Right atrium auricular region (tissue), 2 donors: ENCODE measurements at regions not wholly inside any gene's neighbourhood (a gene's known extent, or its start where the extent isn't known, plus 50 kb on each side); places are given as distances from the start of the nearest gene placed in this dataset.

Experiments used
- DNase-seq: peaks from one replicate; pipeline ENCODE4 v3.0.0-alpha.2; 2019; ENCODE audit warnings: low spot score
- H3K27ac ChIP-seq, 2 donors: fragments of 200-600 bp; sonication (generic); 1 replicate in 1 of 2; 2 replicates in 1 of 2; pipeline ENCODE4 v1.5.1; 2016 to 2019
- H3K27me3 ChIP-seq, 2 donors: fragments of 200-600 bp; sonication (generic); one replicate each; pipeline versions ENCODE4 v1.5.1 to v1.6.0; 2017 to 2019
- H3K36me3 ChIP-seq: fragments of 200-600 bp; sonication (generic); one replicate; pipeline ENCODE4 v1.5.1; 2016
- H3K4me1 ChIP-seq, 2 donors: fragments of 200-600 bp; sonication (generic); one replicate each; pipeline versions ENCODE4 v1.5.1 to v1.6.0; 2017 to 2019
- H3K4me3 ChIP-seq, 2 donors: fragments of 200-600 bp; sonication (generic); 1 replicate in 1 of 2; 2 replicates in 1 of 2; pipeline ENCODE4 v1.5.1; 2017 to 2019; ENCODE audit warnings: mild to moderate bottlenecking in 1 of 2, moderate library complexity in 1 of 2
- H3K9me3 ChIP-seq, 2 donors: fragments of 200-600 bp; sonication (generic); one replicate each; pipeline ENCODE4 v1.5.1; 2019
- TF ChIP-seq, protein P1 (sequence below), 2 donors: fragments of 200-600 bp; sonication (generic); IDR thresholded peaks; one replicate each; pipeline ENCODE4 v1.5.1; 2019; ENCODE audit warnings: antibody characterized with exemption in 2 of 2

DNA sequence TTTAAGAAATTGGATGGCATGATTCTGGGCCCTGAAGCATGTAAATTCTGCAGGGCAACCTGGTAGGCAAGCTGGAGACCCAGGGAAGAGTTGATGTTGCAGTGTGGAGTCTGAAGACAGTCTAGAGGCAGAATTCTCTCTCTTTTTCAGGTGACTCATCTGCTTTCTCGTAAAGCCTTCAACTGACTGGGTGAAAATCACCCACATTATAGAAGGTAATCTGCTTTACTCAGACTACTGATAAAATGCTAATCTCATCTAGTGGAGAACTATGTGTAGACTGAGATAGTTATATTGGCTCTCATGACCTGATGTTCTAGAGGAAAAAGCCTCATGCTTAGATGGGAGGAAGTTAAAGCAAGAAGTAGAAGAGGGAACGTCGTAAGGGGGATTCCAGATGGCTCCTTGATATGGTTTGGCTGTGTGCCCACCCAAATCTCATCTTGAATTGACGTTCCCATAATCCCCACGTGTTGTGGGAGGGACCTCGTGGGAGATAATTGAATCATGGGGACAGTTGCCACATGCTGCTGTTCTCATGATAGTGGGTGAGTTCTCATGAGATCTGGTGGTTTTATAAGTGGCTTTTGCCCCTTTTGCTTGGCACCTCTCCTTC, 723.8 kb downstream of the BCL11B start:
- no peak for DNase-seq
- Histone ChIP-seq H3K9me3 (no peaks in the 10 kb centered on the region), H3K4me3 (no peak overlapping the region), H3K27ac (no peak overlapping the region), H3K27me3 (no peaks in the 10 kb centered on the region), H3K36me3 (no peaks in the 10 kb centered on the region), H3K4me1 (no peaks in the 10 kb centered on the region)
- TF ChIP-seq, protein P1, sequence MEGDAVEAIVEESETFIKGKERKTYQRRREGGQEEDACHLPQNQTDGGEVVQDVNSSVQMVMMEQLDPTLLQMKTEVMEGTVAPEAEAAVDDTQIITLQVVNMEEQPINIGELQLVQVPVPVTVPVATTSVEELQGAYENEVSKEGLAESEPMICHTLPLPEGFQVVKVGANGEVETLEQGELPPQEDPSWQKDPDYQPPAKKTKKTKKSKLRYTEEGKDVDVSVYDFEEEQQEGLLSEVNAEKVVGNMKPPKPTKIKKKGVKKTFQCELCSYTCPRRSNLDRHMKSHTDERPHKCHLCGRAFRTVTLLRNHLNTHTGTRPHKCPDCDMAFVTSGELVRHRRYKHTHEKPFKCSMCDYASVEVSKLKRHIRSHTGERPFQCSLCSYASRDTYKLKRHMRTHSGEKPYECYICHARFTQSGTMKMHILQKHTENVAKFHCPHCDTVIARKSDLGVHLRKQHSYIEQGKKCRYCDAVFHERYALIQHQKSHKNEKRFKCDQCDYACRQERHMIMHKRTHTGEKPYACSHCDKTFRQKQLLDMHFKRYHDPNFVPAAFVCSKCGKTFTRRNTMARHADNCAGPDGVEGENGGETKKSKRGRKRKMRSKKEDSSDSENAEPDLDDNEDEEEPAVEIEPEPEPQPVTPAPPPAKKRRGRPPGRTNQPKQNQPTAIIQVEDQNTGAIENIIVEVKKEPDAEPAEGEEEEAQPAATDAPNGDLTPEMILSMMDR (IDR thresholded peaks at IDR 0.05): no peak

DNA sequence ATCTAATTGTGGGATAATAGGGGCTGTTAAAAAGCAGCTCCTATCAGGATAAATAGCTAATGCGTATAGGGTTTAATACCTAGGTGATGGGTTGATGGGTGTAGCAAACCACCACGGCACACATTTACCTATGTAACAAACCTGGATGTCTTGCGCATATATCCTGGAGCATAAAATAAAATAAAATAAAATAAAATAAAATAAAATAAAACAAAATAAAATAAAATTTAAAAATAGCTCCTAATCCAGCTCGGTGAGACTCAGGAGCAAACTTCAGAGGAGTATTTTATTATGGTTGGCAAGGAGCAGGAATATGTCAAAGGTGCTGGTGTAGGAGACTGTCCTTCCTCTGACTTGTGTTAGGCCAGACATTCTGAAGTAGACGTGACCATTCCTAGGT, 721.0 kb downstream of the BCL11B start:
- TF ChIP-seq, protein P1 (IDR thresholded peaks at IDR 0.05): no peak
- Histone ChIP-seq H3K4me1 (no peaks in the 10 kb centered on the region), H3K9me3 (no peaks in the 10 kb centered on the region), H3K4me3 (no peak overlapping the region), H3K36me3 (no peaks in the 10 kb centered on the region), H3K27ac (no peak overlapping the region), H3K27me3 (no peaks in the 10 kb centered on the region)
- no peak for DNase-seq

DNA sequence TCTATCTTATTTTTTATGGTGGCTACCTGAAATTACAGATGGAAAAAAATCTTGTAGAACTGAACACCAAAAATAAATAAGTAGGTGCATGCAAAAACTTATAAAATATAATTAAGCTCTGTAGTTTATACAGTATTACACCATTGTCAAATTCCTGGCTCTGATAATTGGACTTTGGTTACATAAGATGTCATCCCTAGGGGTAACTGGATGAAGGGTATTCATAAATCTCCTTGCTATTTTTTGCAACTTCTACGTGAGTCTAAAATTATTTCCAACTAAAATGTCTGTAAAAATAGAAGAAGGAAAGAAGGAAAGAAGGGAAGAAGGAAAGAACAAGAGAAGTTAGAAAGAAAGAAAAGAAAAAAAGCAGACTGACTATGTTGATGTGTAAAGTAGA, 716.6 kb downstream of the BCL11B start:
- TF ChIP-seq, protein P1 (IDR thresholded peaks at IDR 0.05): no peak
- no peak overlapping the region for H3K27ac ChIP-seq
- no peak overlapping the region for H3K4me3 ChIP-seq
- no peaks in the 10 kb centered on the region for H3K27me3 ChIP-seq
- H3K9me3 ChIP-seq: no peaks in the 10 kb centered on the region
- H3K4me1 ChIP-seq: no peaks in the 10 kb centered on the region
- no peak for DNase-seq
- H3K36me3 ChIP-seq: no peaks in the 10 kb centered on the region

DNA sequence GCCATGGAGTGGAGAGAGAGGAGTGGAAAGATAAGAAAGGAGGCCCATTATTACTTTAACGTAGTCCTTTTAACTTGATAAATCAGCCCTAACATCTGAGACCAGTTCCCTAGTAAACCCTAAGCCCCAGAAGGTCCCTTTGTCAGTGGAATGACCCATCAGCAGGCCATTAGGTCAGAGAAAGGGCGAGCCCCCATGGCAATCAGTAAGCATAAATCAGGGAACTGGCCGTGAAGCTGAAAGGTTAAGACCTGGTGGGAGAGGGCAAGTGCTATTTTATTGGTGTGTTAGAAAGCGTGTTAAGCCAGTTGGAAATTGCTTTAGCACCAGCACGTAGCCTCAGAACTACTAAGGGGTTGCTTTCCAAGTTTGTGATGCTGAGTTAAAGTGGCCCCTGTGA, 708.0 kb downstream of the BCL11B start:
- no peaks in the 10 kb centered on the region for H3K27me3 ChIP-seq
- H3K4me1 ChIP-seq: no peaks in the 10 kb centered on the region
- no peak for DNase-seq
- no peak overlapping the region for H3K27ac ChIP-seq
- no peak overlapping the region for H3K4me3 ChIP-seq
- TF ChIP-seq, protein P1 (IDR thresholded peaks at IDR 0.05): no peak
- H3K9me3 ChIP-seq: no peaks in the 10 kb centered on the region
- no peaks in the 10 kb centered on the region for H3K36me3 ChIP-seq

DNA sequence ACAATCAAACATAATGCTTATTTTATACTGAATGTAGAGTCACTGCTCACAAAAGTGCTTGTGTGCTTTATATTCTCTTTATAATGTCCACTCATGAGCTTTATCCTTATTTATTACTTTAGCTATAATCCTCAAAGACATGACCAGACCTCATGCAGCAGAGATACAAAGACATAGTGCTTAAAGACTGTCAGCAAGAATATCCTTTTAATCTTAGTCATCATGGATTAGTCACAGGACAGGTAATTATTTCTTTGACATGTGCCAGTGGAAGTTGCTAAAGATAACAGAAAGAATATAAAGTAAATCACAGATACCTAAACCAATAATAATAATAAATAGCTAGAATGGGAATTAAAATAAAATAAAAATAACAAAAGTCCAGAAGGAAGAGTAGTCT, 707.5 kb downstream of the BCL11B start:
- no peak overlapping the region for H3K4me3 ChIP-seq
- H3K9me3 ChIP-seq: no peaks in the 10 kb centered on the region
- H3K4me1 ChIP-seq: no peaks in the 10 kb centered on the region
- no peaks in the 10 kb centered on the region for H3K27me3 ChIP-seq
- DNase-seq: no peak
- no peak overlapping the region for H3K27ac ChIP-seq
- no peaks in the 10 kb centered on the region for H3K36me3 ChIP-seq
- TF ChIP-seq, protein P1 (IDR thresholded peaks at IDR 0.05): no peak

DNA sequence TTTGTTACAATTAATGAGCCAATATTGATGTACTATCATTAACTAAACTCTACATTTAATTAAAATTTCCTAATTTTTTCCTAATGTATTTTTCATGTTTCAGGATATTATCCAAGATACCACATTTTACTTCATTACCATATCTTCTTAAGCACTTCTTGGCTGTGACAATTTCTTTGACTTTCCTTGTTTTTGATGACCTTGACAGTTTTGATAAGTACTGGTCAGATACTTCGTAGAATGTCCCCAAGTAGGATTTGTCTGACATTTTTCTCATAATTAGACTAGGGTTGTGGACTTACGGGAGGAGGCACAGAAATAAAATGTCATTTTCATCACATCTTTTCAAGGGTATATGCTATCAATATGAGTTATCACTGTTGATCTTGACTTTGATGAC, 700.9 kb downstream of the BCL11B start:
- no peak overlapping the region for H3K4me3 ChIP-seq
- no peaks in the 10 kb centered on the region for H3K36me3 ChIP-seq
- no peak overlapping the region for H3K27ac ChIP-seq
- H3K9me3 ChIP-seq: peaks cover 0 to 11% of the 10 kb centered on the region in 2 donors
- no peaks in the 10 kb centered on the region for H3K27me3 ChIP-seq
- no peak for DNase-seq
- H3K4me1 ChIP-seq: no peaks in the 10 kb centered on the region
- TF ChIP-seq, protein P1 (IDR thresholded peaks at IDR 0.05): no peak
